NT2/D1 (cell line): ENCODE measurements at regions not wholly inside any gene's neighbourhood (a gene's known extent, or its start where the extent isn't known, plus 50 kb on each side); places are given as distances from the start of the nearest gene placed in this dataset.

ENCODE experiments used
- SUZ12 ChIP-seq: IDR thresholded peaks from 2 replicates; pipeline ENCODE4 v1.6.1; 2011; ENCODE audit not compliant: insufficient read length, insufficient read depth; ENCODE audit errors: extremely low read depth
- ZNF274 ChIP-seq: IDR thresholded peaks from 2 replicates; pipeline ENCODE4 v1.6.1; 2011; ENCODE audit warnings: mild to moderate bottlenecking, low read depth, low read length

GRCh38 chr5:135092476-135092875 is 58.4 kb upstream of the PITX1 start:
- TF ChIP-seq ZNF274 = no peak
- no peak for TF ChIP-seq SUZ12
